IMR-90 (cell line): ENCODE measurements at regions not wholly inside any gene's neighbourhood (a gene's known extent, or its start where the extent isn't known, plus 50 kb on each side); places are given as distances from the start of the nearest gene placed in this dataset.

Source experiments
- ATAC-seq: fragments of 200-7000 bp; cut with Tn5 transposase; 2 replicates; pipeline ENCODE4 v1.9.1; 2020; ENCODE audit warnings: low read depth, mild to moderate bottlenecking, moderate library complexity
- BruUV-seq: library from RNA; stranded (reverse); fragments of 400-500 nt; replicated peaks from 2 replicates; lab custom pipeline; 2021; lab: Mats Ljungman, UMichigan
- CTCF ChIA-PET: fragments of 300-600 bp; formaldehyde crosslinking; extraction: SDS; loops from one replicate; lab custom pipeline; 2021; ENCODE audit warnings: antibody characterized with exemption; lab: Yijun Ruan, JAX
- POLR2A ChIA-PET: fragments of 300-600 bp; sonication (Branson Sonifier 250); formaldehyde crosslinking; loops from one replicate; lab custom pipeline; 2022; ENCODE audit warnings: antibody characterized with exemption; ENCODE audit not compliant: unreplicated experiment; lab: Charles Lee
- DNase-seq: peaks from one replicate; pipeline ENCODE4 v3.0.0; 2013
- H2AFZ ChIP-seq: replicated peaks from 2 replicates; pipeline ENCODE3; 2013; ENCODE audit warnings: low read length, mild to moderate bottlenecking; ENCODE audit not compliant: poor library complexity
- H2AK5ac ChIP-seq: 2 replicates; pipeline ENCODE4 v1.6.1; 2013; ENCODE audit warnings: low read depth, low read length, inconsistent platforms
- H2AK9ac ChIP-seq: replicated peaks from 2 replicates; pipeline ENCODE3; 2013; ENCODE audit warnings: mild to moderate bottlenecking, low read depth, low read length, moderate library complexity; ENCODE audit not compliant: poor library complexity
- H2BK120ac ChIP-seq: 2 replicates; pipeline ENCODE4 v1.6.1; 2013; ENCODE audit warnings: low read depth, low read length, inconsistent platforms
- H2BK15ac ChIP-seq: 3 replicates; pipeline ENCODE4 v1.6.1; 2013; ENCODE audit warnings: low read depth, low read length, inconsistent platforms
- H2BK20ac ChIP-seq: 2 replicates; pipeline ENCODE4 v1.6.1; 2013; ENCODE audit warnings: low read depth, mild to moderate bottlenecking, inconsistent platforms, low read length, moderate library complexity
- H2BK5ac ChIP-seq: 2 replicates; pipeline ENCODE4 v1.6.1; 2013; ENCODE audit warnings: mild to moderate bottlenecking, low read depth, low read length, inconsistent platforms; ENCODE audit not compliant: poor library complexity, severe bottlenecking
- H3K14ac ChIP-seq: replicated peaks from 2 replicates; pipeline ENCODE4 v1.6.1; 2013; ENCODE audit warnings: low read depth, low read length, inconsistent platforms
- H3K18ac ChIP-seq: 2 replicates; pipeline ENCODE4 v1.6.1; 2013; ENCODE audit warnings: low read depth, low read length, control low read depth
- H3K23ac ChIP-seq: 2 replicates; pipeline ENCODE4 v1.6.1; 2013; ENCODE audit warnings: low read depth, low read length, inconsistent platforms
- H3K27ac ChIP-seq: 2 replicates; pipeline ENCODE4 v1.5.1; 2013; ENCODE audit warnings: mild to moderate bottlenecking, control low read depth, low read length; ENCODE audit not compliant: insufficient read depth
- H3K27me3 ChIP-seq: 2 replicates; pipeline ENCODE4 v1.6.1; 2013; ENCODE audit warnings: low read length; ENCODE audit not compliant: control insufficient read depth, insufficient read depth
- H3K36me3 ChIP-seq: 2 replicates; pipeline ENCODE4 v1.6.1; 2013; ENCODE audit warnings: low read length, mixed read lengths; ENCODE audit not compliant: control insufficient read depth, insufficient read depth
- H3K4ac ChIP-seq: 2 replicates; pipeline ENCODE4 v1.6.1; 2013; ENCODE audit warnings: low read depth, low read length, inconsistent platforms
- H3K4me1 ChIP-seq: 2 replicates; pipeline ENCODE4 v1.6.1; 2013; ENCODE audit warnings: low read length, mixed read lengths; ENCODE audit not compliant: control insufficient read depth, insufficient read depth
- H3K4me2 ChIP-seq: 2 replicates; pipeline ENCODE4 v1.6.1; 2013; ENCODE audit warnings: low read depth, mild to moderate bottlenecking, control low read depth, low read length, moderate library complexity
- H3K4me3 ChIP-seq: 2 replicates; pipeline ENCODE4 v1.5.1; 2013; ENCODE audit warnings: low read depth, mild to moderate bottlenecking, control low read depth, low read length, moderate library complexity; ENCODE audit not compliant: insufficient read depth
- H3K56ac ChIP-seq: 2 replicates; pipeline ENCODE4 v1.6.1; 2013; ENCODE audit warnings: low read length, inconsistent platforms; ENCODE audit not compliant: insufficient read depth; ENCODE audit errors: extremely low read depth
- H3K79me1 ChIP-seq, 2 experiments: 2 replicates each; pipeline ENCODE4 v1.6.1; 2013; ENCODE audit warnings: low read length in 2 of 2, inconsistent platforms in 1 of 2, low read depth in 1 of 2
- H3K9ac ChIP-seq: 2 replicates; pipeline ENCODE4 v1.6.1; 2013; ENCODE audit warnings: low read depth, low read length, control low read depth
- H3K9me1 ChIP-seq: 2 replicates; pipeline ENCODE4 v1.6.1; 2013; ENCODE audit warnings: low read length, inconsistent platforms; ENCODE audit not compliant: insufficient read depth
- H3K9me3 ChIP-seq: 2 replicates; pipeline ENCODE4 v1.6.1; 2013; ENCODE audit warnings: low read length; ENCODE audit not compliant: control insufficient read depth, insufficient read depth
- H4K20me1 ChIP-seq: 2 replicates; pipeline ENCODE4 v1.6.1; 2013; ENCODE audit warnings: low read length, inconsistent platforms; ENCODE audit not compliant: insufficient read depth
- H4K5ac ChIP-seq: 2 replicates; pipeline ENCODE4 v1.6.1; 2013; ENCODE audit warnings: mild to moderate bottlenecking, low read depth, low read length, control low read depth
- H4K8ac ChIP-seq, 2 experiments: 2 replicates each; pipeline ENCODE4 v1.6.1; 2013; ENCODE audit warnings: low read depth in 2 of 2, low read length in 2 of 2, control low read depth in 1 of 2, inconsistent platforms in 1 of 2
- H4K91ac ChIP-seq: 2 replicates; pipeline ENCODE4 v1.6.1; 2013; ENCODE audit warnings: low read depth, low read length, inconsistent platforms; ENCODE audit not compliant: insufficient read depth
- BHLHE40 ChIP-seq: fragments of 150-350 bp; IDR thresholded peaks from 2 replicates; pipeline ENCODE4 v1.6.1; 2016; ENCODE audit warnings: mild to moderate bottlenecking, low read depth, low read length
- CEBPB ChIP-seq: IDR thresholded peaks from 2 replicates; pipeline ENCODE4 v1.6.1; 2012; ENCODE audit warnings: low read depth, low read length, improper control_type of control experiment
- CHD1 ChIP-seq: IDR thresholded peaks from 2 replicates; pipeline ENCODE4 v1.6.1; 2012; ENCODE audit warnings: low read depth, low read length, improper control_type of control experiment
- FOS ChIP-seq: fragments of 150-350 bp; IDR thresholded peaks from 2 replicates; pipeline ENCODE4 v1.6.1; 2016; ENCODE audit warnings: low read depth, low read length
- MAFK ChIP-seq: IDR thresholded peaks from 2 replicates; pipeline ENCODE4 v1.6.1; 2012; ENCODE audit warnings: low read depth, low read length, improper control_type of control experiment
- MAZ ChIP-seq: IDR thresholded peaks from 2 replicates; pipeline ENCODE4 v1.6.1; 2012; ENCODE audit warnings: low read depth, mild to moderate bottlenecking, low read length, improper control_type of control experiment, moderate library complexity, borderline replicate concordance
- MXI1 ChIP-seq: IDR thresholded peaks from 2 replicates; pipeline ENCODE4 v1.6.1; 2012; ENCODE audit warnings: low read depth, mild to moderate bottlenecking, low read length, moderate library complexity, borderline replicate concordance
- NFE2L2 ChIP-seq: fragments of 150-350 bp; IDR thresholded peaks from 2 replicates; pipeline ENCODE4 v1.6.1; 2016; ENCODE audit warnings: low read depth, mild to moderate bottlenecking, low read length
- POLR2A ChIP-seq: IDR thresholded peaks from 2 replicates; pipeline ENCODE4 v1.6.1; 2012; ENCODE audit warnings: mild to moderate bottlenecking, low read depth, low read length
- RAD21 ChIP-seq: IDR thresholded peaks from 2 replicates; pipeline ENCODE4 v1.6.1; 2012; ENCODE audit warnings: low read length, improper control_type of control experiment
- RCOR1 ChIP-seq: IDR thresholded peaks from 2 replicates; pipeline ENCODE4 v1.6.1; 2012; ENCODE audit warnings: mild to moderate bottlenecking, low read length, improper control_type of control experiment; ENCODE audit not compliant: insufficient replicate concordance
- RFX5 ChIP-seq: IDR thresholded peaks from 2 replicates; pipeline ENCODE4 v1.8.0; 2012; ENCODE audit warnings: low read depth, mild to moderate bottlenecking, low read length, moderate library complexity
- SMC3 ChIP-seq: fragments of 150-350 bp; IDR thresholded peaks from 2 replicates; pipeline ENCODE4 v1.6.1; 2016; ENCODE audit warnings: low read depth, mild to moderate bottlenecking, antibody characterized with exemption, low read length, moderate library complexity
- USF2 ChIP-seq: fragments of 150-350 bp; IDR thresholded peaks from 2 replicates; pipeline ENCODE4 v1.6.1; 2017; ENCODE audit warnings: mild to moderate bottlenecking, antibody characterized with exemption, low read length, low read depth
- WGBS, 2 experiments: methylation state at CpG; one replicate each; pipeline versions ENCODE4 v1.1.5 to v1.1.7; 2013; ENCODE audit warnings: missing lambda C conversion rate in 2 of 2; ENCODE audit not compliant: insufficient read length in 1 of 2; ENCODE audit errors: extremely low coverage in 2 of 2; 5-methylcytosine and 5-hydroxymethylcytosine counted together
- dilution Hi-C: fragments of 300-500 bp; cut with HindIII; formaldehyde crosslinking; loops from one replicate; pipeline ENCODE4 v1.14.3; 2018; ENCODE audit warnings: low sequenced_read_pairs; ENCODE audit not compliant: unreplicated experiment
- in situ Hi-C: fragments of 300-500 bp; cut with MboI; formaldehyde crosslinking; loops from 3 replicates; pipeline ENCODE4 v1.14.3; 2019; ENCODE audit warnings: low sequenced_read_pairs, inconsistent platforms, mixed read lengths
- intact Hi-C: fragments of 100-400 bp; cut with micrococcal nuclease; formaldehyde crosslinking; loops from 2 replicates; pipeline ENCODE4 v1.10.0; 2022
- TF ChIP-seq, protein P1 (sequence below): conservative IDR thresholded peaks from 2 replicates; pipeline ENCODE4 v1.5.1; 2012; ENCODE audit warnings: mild to moderate bottlenecking, low read depth, low read length, improper control_type of control experiment
- TF ChIP-seq, protein P2 (sequence below): fragments of 150-350 bp; IDR thresholded peaks from 2 replicates; pipeline ENCODE4 v1.6.1; 2016; ENCODE audit warnings: low read depth, mild to moderate bottlenecking, low read length, moderate library complexity, borderline replicate concordance

- H4K91ac ChIP-seq = no peak overlapping the region
- no peak overlapping the region for H4K8ac ChIP-seq
- H2BK5ac ChIP-seq = no peak overlapping the region
- H2BK15ac ChIP-seq = no peak overlapping the region
- ChIA-PET POLR2A (no interaction called here), CTCF (no interaction called here)
- H2AK5ac ChIP-seq = no peak overlapping the region
- WGBS, 2 experiments = 100% methylated on average over 2 of the region's 2 CpGs; no CpG with 5 or more reads in 1 of the 2 experiments
- no peak overlapping the region for H2AFZ ChIP-seq
- intact Hi-C loops (no loop called here), dilution Hi-C loops (no loop called here), in situ Hi-C loops (no loop called here)
- H4K5ac ChIP-seq = no peak overlapping the region
- no peaks in the 10 kb centered on the region for H3K9me3 ChIP-seq
- no peaks in the 10 kb centered on the region for H3K4me1 ChIP-seq
- no peak for ATAC-seq
- no peak overlapping the region for H2AK9ac ChIP-seq
- no TSS peak for BruUV-seq
- H3K9ac ChIP-seq = no peak overlapping the region
- TF ChIP-seq MXI1 = no peak
- no peak for TF ChIP-seq POLR2A
- no peak for TF ChIP-seq BHLHE40
- no peak for TF ChIP-seq RFX5
- no peak for TF ChIP-seq NFE2L2
- no peak for TF ChIP-seq CHD1
- TF ChIP-seq, protein P1, sequence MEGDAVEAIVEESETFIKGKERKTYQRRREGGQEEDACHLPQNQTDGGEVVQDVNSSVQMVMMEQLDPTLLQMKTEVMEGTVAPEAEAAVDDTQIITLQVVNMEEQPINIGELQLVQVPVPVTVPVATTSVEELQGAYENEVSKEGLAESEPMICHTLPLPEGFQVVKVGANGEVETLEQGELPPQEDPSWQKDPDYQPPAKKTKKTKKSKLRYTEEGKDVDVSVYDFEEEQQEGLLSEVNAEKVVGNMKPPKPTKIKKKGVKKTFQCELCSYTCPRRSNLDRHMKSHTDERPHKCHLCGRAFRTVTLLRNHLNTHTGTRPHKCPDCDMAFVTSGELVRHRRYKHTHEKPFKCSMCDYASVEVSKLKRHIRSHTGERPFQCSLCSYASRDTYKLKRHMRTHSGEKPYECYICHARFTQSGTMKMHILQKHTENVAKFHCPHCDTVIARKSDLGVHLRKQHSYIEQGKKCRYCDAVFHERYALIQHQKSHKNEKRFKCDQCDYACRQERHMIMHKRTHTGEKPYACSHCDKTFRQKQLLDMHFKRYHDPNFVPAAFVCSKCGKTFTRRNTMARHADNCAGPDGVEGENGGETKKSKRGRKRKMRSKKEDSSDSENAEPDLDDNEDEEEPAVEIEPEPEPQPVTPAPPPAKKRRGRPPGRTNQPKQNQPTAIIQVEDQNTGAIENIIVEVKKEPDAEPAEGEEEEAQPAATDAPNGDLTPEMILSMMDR = no peak
- TF ChIP-seq SMC3 = no peak
- TF ChIP-seq RAD21 = no peak
- no peak for TF ChIP-seq USF2
- TF ChIP-seq MAFK = no peak
- no peak for TF ChIP-seq CEBPB
- TF ChIP-seq, protein P2, sequence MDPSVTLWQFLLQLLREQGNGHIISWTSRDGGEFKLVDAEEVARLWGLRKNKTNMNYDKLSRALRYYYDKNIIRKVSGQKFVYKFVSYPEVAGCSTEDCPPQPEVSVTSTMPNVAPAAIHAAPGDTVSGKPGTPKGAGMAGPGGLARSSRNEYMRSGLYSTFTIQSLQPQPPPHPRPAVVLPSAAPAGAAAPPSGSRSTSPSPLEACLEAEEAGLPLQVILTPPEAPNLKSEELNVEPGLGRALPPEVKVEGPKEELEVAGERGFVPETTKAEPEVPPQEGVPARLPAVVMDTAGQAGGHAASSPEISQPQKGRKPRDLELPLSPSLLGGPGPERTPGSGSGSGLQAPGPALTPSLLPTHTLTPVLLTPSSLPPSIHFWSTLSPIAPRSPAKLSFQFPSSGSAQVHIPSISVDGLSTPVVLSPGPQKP = no peak
- TF ChIP-seq FOS = no peak
- TF ChIP-seq MAZ = no peak
- no peak for TF ChIP-seq RCOR1
- no peak overlapping the region for H3K23ac ChIP-seq
- H3K14ac ChIP-seq = no peak overlapping the region
- H3K27ac ChIP-seq = no peak overlapping the region
- H3K79me1 ChIP-seq = peaks cover 0 to 4% of the 10 kb centered on the region in 2 experiments; a peak in 1 of 4 replicates
- H3K9me1 ChIP-seq = no peaks in the 10 kb centered on the region
- DNase-seq = no peak
- no peak overlapping the region for H2BK120ac ChIP-seq
- no peaks in the 10 kb centered on the region for H3K36me3 ChIP-seq
- H3K18ac ChIP-seq = no peak overlapping the region
- no peak overlapping the region for H3K4ac ChIP-seq
- H3K27me3 ChIP-seq = no peaks in the 10 kb centered on the region
- H2BK20ac ChIP-seq = no peak overlapping the region
- no peak overlapping the region for H3K4me2 ChIP-seq
- H3K4me3 ChIP-seq = no peak overlapping the region
- no peaks in the 10 kb centered on the region for H4K20me1 ChIP-seq
- H3K56ac ChIP-seq = no peak overlapping the region
These were observed 279.1 kb downstream of the UTRN start for GRCh38 chr6:144564202-144564601.
